DOHH2 (cell line): ENCODE measurements at regions not wholly inside any gene's neighbourhood (a gene's known extent, or its start where the extent isn't known, plus 50 kb on each side); places are given as distances from the start of the nearest gene placed in this dataset.
"Not testable (repeated sequence)": the region's sequence is repeated elsewhere in the genome, so short reads cannot be mapped to it uniquely, and the experiment has no call there.

ENCODE experiments used
- H3F3A ChIP-seq: fragments of 200-600 bp; sonication (generic), shearing (Covaris generic); 2 replicates; pipeline ENCODE4 v1.6.0; 2016; ENCODE audit warnings: antibody characterized with exemption, mild to moderate bottlenecking; ENCODE audit not compliant: control insufficient read depth, insufficient read depth
- H3K27ac ChIP-seq: fragments of 200-600 bp; sonication (generic); 2 replicates; pipeline ENCODE4 v1.5.1; 2014; ENCODE audit warnings: low read depth, mild to moderate bottlenecking, low read length, moderate library complexity
- H3K27me3 ChIP-seq: fragments of 200-600 bp; sonication (generic); 2 replicates; pipeline ENCODE4 v1.6.1; 2014; ENCODE audit warnings: mild to moderate bottlenecking, low read length, mixed read lengths; ENCODE audit not compliant: control insufficient read depth
- H3K36me3 ChIP-seq: fragments of 200-600 bp; sonication (generic); 2 replicates; pipeline ENCODE4 v1.6.1; 2014; ENCODE audit warnings: mild to moderate bottlenecking, low read length, moderate library complexity, mixed read lengths; ENCODE audit not compliant: control insufficient read depth
- H3K4me1 ChIP-seq: fragments of 200-600 bp; sonication (generic); 2 replicates; pipeline ENCODE4 v1.6.1; 2014; ENCODE audit warnings: mild to moderate bottlenecking, low read length, mixed read lengths; ENCODE audit not compliant: control insufficient read depth
- H3K4me2 ChIP-seq: fragments of 200-600 bp; sonication (generic); 2 replicates; pipeline ENCODE4 v1.6.0; 2014; ENCODE audit warnings: mild to moderate bottlenecking, low read length, moderate library complexity
- H3K4me3 ChIP-seq: fragments of 200-600 bp; sonication (generic); 2 replicates; pipeline ENCODE4 v1.5.1; 2014; ENCODE audit warnings: mild to moderate bottlenecking, low read length, mixed read lengths
- H3K79me2 ChIP-seq: fragments of 200-600 bp; sonication (generic); 2 replicates; pipeline ENCODE4 v1.6.1; 2014; ENCODE audit warnings: mild to moderate bottlenecking, low read length, mixed read lengths; ENCODE audit not compliant: control insufficient read depth
- H3K9me2 ChIP-seq: fragments of 200-600 bp; sonication (generic); replicated peaks from 2 replicates; pipeline ENCODE4 v1.6.1; 2014; ENCODE audit warnings: mild to moderate bottlenecking, low read length, mixed read lengths; ENCODE audit not compliant: control insufficient read depth
- H3K9me3 ChIP-seq: fragments of 200-600 bp; sonication (generic); 2 replicates; pipeline ENCODE4 v1.6.1; 2014; ENCODE audit warnings: antibody characterized with exemption, low read length, mixed read lengths; ENCODE audit not compliant: control insufficient read depth, insufficient read depth
- H4K20me1 ChIP-seq: fragments of 200-600 bp; sonication (generic); 2 replicates; pipeline ENCODE4 v1.6.0; 2014; ENCODE audit warnings: low read depth, mild to moderate bottlenecking, antibody characterized with exemption, low read length, moderate library complexity; ENCODE audit not compliant: control insufficient read depth, insufficient read depth
- CTCF ChIP-seq: fragments of 200-600 bp; sonication (generic); IDR thresholded peaks from one replicate; pipeline ENCODE4 v1.5.1; 2014; ENCODE audit warnings: antibody characterized with exemption, mild to moderate bottlenecking, low read depth, low read length; ENCODE audit not compliant: poor library complexity, severe bottlenecking
- EZH2phosphoT487 ChIP-seq: fragments of 200-600 bp; sonication (generic); IDR thresholded peaks from 2 replicates; pipeline ENCODE4 v1.6.1; 2017; ENCODE audit warnings: borderline replicate concordance, mild to moderate bottlenecking, antibody characterized with exemption, low read length, moderate library complexity, mixed read lengths

- Histone ChIP-seq H3K4me3 (no peak overlapping the region), H3K36me3 (no peaks in the 10 kb centered on the region), H3K79me2 (no peaks in the 10 kb centered on the region), H3K9me3 (no peaks in the 10 kb centered on the region), H3K4me1 (no peaks in the 10 kb centered on the region), H3F3A (no peaks in the 10 kb centered on the region), H3K9me2 (no peaks in the 10 kb centered on the region), H4K20me1 (no peaks in the 10 kb centered on the region), H3K4me2 (no peak overlapping the region), H3K27me3 (no peaks in the 10 kb centered on the region), H3K27ac (no peak overlapping the region)
- TF ChIP-seq CTCF (no peak), EZH2phosphoT487 (no peak)
Observed at GRCh38 chr12:46693034-46693433, 132.8 kb downstream of the SLC38A4 start.

- no peaks in the 10 kb centered on the region for H3K9me2 ChIP-seq
- TF ChIP-seq EZH2phosphoT487 (no peak), CTCF (no peak)
- H3K4me2 ChIP-seq: no peak overlapping the region
- H3K4me3 ChIP-seq: no peak overlapping the region
- H3K79me2 ChIP-seq: no peaks in the 10 kb centered on the region
- H3K27ac ChIP-seq: no peak overlapping the region
- no peaks in the 10 kb centered on the region for H3F3A ChIP-seq
- no peaks in the 10 kb centered on the region for H3K36me3 ChIP-seq
- no peaks in the 10 kb centered on the region for H3K9me3 ChIP-seq
- H3K4me1 ChIP-seq: no peaks in the 10 kb centered on the region
- H4K20me1 ChIP-seq: no peaks in the 10 kb centered on the region
- no peaks in the 10 kb centered on the region for H3K27me3 ChIP-seq
Observed at GRCh38 chr12:46692606-46693005, 133.2 kb downstream of the SLC38A4 start.

DNA sequence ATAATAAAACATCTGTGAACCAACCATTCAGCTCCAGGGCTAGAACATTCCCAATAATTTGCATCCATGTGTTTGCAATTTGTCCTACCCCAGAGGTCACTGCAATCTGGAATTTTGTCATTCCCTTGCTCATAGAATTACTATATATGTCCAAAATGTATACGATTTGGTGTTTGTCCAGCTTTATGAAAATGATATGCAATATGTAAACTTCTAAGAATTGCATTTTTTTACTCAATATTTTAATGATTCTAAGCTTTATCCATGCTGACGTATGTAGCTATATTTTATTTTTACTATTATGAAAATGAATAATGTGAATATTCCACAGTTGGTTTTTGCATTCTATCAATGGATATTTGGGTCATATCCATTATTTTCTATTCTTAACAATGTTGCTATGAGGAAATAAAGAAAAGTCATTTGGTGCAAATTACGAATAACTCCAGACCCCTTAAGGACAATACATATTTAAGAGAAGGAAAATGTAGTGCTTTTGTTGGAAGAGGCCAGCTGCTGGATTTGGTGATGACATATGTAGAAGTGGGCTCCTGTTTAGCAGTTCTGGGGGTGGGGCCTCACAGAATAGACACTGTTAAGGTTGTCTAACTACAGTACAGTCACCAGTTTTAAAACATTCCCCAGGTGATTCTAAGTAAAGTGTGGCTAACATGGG lies 139.4 kb downstream of the SLC38A4 start:
- H3F3A ChIP-seq: no peaks in the 10 kb centered on the region
- H3K27ac ChIP-seq: no peak overlapping the region
- H4K20me1 ChIP-seq: no peaks in the 10 kb centered on the region
- H3K9me3 ChIP-seq: no peaks in the 10 kb centered on the region
- H3K4me3 ChIP-seq: no peak overlapping the region
- TF ChIP-seq CTCF: no peak
- TF ChIP-seq EZH2phosphoT487: no peak
- H3K79me2 ChIP-seq: no peaks in the 10 kb centered on the region
- H3K9me2 ChIP-seq: no peaks in the 10 kb centered on the region
- no peak overlapping the region for H3K4me2 ChIP-seq
- H3K27me3 ChIP-seq: no peaks in the 10 kb centered on the region
- no peaks in the 10 kb centered on the region for H3K4me1 ChIP-seq
- H3K36me3 ChIP-seq: no peaks in the 10 kb centered on the region

GRCh38 chr12:46684243-46684642 lies 141.6 kb downstream of the SLC38A4 start:
- H3K4me1 ChIP-seq, H4K20me1 ChIP-seq, H3K9me3 ChIP-seq, H3K27me3 ChIP-seq, H3K4me2 ChIP-seq, H3K4me3 ChIP-seq, H3K9me2 ChIP-seq, H3K36me3 ChIP-seq, H3F3A ChIP-seq, H3K27ac ChIP-seq, H3K79me2 ChIP-seq: not testable (repeated sequence)
